IMR-90 (cell line): ENCODE measurements at regions not wholly inside any gene's neighbourhood (a gene's known extent, or its start where the extent isn't known, plus 50 kb on each side); places are given as distances from the start of the nearest gene placed in this dataset.

Source experiments
- ATAC-seq: fragments of 200-7000 bp; cut with Tn5 transposase; 2 replicates; pipeline ENCODE4 v1.9.1; 2020; ENCODE audit warnings: low read depth, mild to moderate bottlenecking, moderate library complexity
- BruUV-seq: library from RNA; stranded (reverse); fragments of 400-500 nt; replicated peaks from 2 replicates; lab custom pipeline; 2021; lab: Mats Ljungman, UMichigan
- CTCF ChIA-PET: fragments of 300-600 bp; formaldehyde crosslinking; extraction: SDS; loops from one replicate; lab custom pipeline; 2021; ENCODE audit warnings: antibody characterized with exemption; lab: Yijun Ruan, JAX
- POLR2A ChIA-PET: fragments of 300-600 bp; sonication (Branson Sonifier 250); formaldehyde crosslinking; loops from one replicate; lab custom pipeline; 2022; ENCODE audit warnings: antibody characterized with exemption; ENCODE audit not compliant: unreplicated experiment; lab: Charles Lee
- DNase-seq: peaks from one replicate; pipeline ENCODE4 v3.0.0; 2013
- H2AFZ ChIP-seq: replicated peaks from 2 replicates; pipeline ENCODE3; 2013; ENCODE audit warnings: low read length, mild to moderate bottlenecking; ENCODE audit not compliant: poor library complexity
- H2AK5ac ChIP-seq: 2 replicates; pipeline ENCODE4 v1.6.1; 2013; ENCODE audit warnings: low read depth, low read length, inconsistent platforms
- H2AK9ac ChIP-seq: replicated peaks from 2 replicates; pipeline ENCODE3; 2013; ENCODE audit warnings: mild to moderate bottlenecking, low read depth, low read length, moderate library complexity; ENCODE audit not compliant: poor library complexity
- H2BK120ac ChIP-seq: 2 replicates; pipeline ENCODE4 v1.6.1; 2013; ENCODE audit warnings: low read depth, low read length, inconsistent platforms
- H2BK15ac ChIP-seq: 3 replicates; pipeline ENCODE4 v1.6.1; 2013; ENCODE audit warnings: low read depth, low read length, inconsistent platforms
- H2BK20ac ChIP-seq: 2 replicates; pipeline ENCODE4 v1.6.1; 2013; ENCODE audit warnings: low read depth, mild to moderate bottlenecking, inconsistent platforms, low read length, moderate library complexity
- H2BK5ac ChIP-seq: 2 replicates; pipeline ENCODE4 v1.6.1; 2013; ENCODE audit warnings: mild to moderate bottlenecking, low read depth, low read length, inconsistent platforms; ENCODE audit not compliant: poor library complexity, severe bottlenecking
- H3K14ac ChIP-seq: replicated peaks from 2 replicates; pipeline ENCODE4 v1.6.1; 2013; ENCODE audit warnings: low read depth, low read length, inconsistent platforms
- H3K18ac ChIP-seq: 2 replicates; pipeline ENCODE4 v1.6.1; 2013; ENCODE audit warnings: low read depth, low read length, control low read depth
- H3K23ac ChIP-seq: 2 replicates; pipeline ENCODE4 v1.6.1; 2013; ENCODE audit warnings: low read depth, low read length, inconsistent platforms
- H3K27ac ChIP-seq: 2 replicates; pipeline ENCODE4 v1.5.1; 2013; ENCODE audit warnings: mild to moderate bottlenecking, control low read depth, low read length; ENCODE audit not compliant: insufficient read depth
- H3K27me3 ChIP-seq: 2 replicates; pipeline ENCODE4 v1.6.1; 2013; ENCODE audit warnings: low read length; ENCODE audit not compliant: control insufficient read depth, insufficient read depth
- H3K36me3 ChIP-seq: 2 replicates; pipeline ENCODE4 v1.6.1; 2013; ENCODE audit warnings: low read length, mixed read lengths; ENCODE audit not compliant: control insufficient read depth, insufficient read depth
- H3K4ac ChIP-seq: 2 replicates; pipeline ENCODE4 v1.6.1; 2013; ENCODE audit warnings: low read depth, low read length, inconsistent platforms
- H3K4me1 ChIP-seq: 2 replicates; pipeline ENCODE4 v1.6.1; 2013; ENCODE audit warnings: low read length, mixed read lengths; ENCODE audit not compliant: control insufficient read depth, insufficient read depth
- H3K4me2 ChIP-seq: 2 replicates; pipeline ENCODE4 v1.6.1; 2013; ENCODE audit warnings: low read depth, mild to moderate bottlenecking, control low read depth, low read length, moderate library complexity
- H3K4me3 ChIP-seq: 2 replicates; pipeline ENCODE4 v1.5.1; 2013; ENCODE audit warnings: low read depth, mild to moderate bottlenecking, control low read depth, low read length, moderate library complexity; ENCODE audit not compliant: insufficient read depth
- H3K56ac ChIP-seq: 2 replicates; pipeline ENCODE4 v1.6.1; 2013; ENCODE audit warnings: low read length, inconsistent platforms; ENCODE audit not compliant: insufficient read depth; ENCODE audit errors: extremely low read depth
- H3K79me1 ChIP-seq, 2 experiments: 2 replicates each; pipeline ENCODE4 v1.6.1; 2013; ENCODE audit warnings: low read length in 2 of 2, inconsistent platforms in 1 of 2, low read depth in 1 of 2
- H3K9ac ChIP-seq: 2 replicates; pipeline ENCODE4 v1.6.1; 2013; ENCODE audit warnings: low read depth, low read length, control low read depth
- H3K9me1 ChIP-seq: 2 replicates; pipeline ENCODE4 v1.6.1; 2013; ENCODE audit warnings: low read length, inconsistent platforms; ENCODE audit not compliant: insufficient read depth
- H3K9me3 ChIP-seq: 2 replicates; pipeline ENCODE4 v1.6.1; 2013; ENCODE audit warnings: low read length; ENCODE audit not compliant: control insufficient read depth, insufficient read depth
- H4K20me1 ChIP-seq: 2 replicates; pipeline ENCODE4 v1.6.1; 2013; ENCODE audit warnings: low read length, inconsistent platforms; ENCODE audit not compliant: insufficient read depth
- H4K5ac ChIP-seq: 2 replicates; pipeline ENCODE4 v1.6.1; 2013; ENCODE audit warnings: mild to moderate bottlenecking, low read depth, low read length, control low read depth
- H4K8ac ChIP-seq, 2 experiments: 2 replicates each; pipeline ENCODE4 v1.6.1; 2013; ENCODE audit warnings: low read depth in 2 of 2, low read length in 2 of 2, control low read depth in 1 of 2, inconsistent platforms in 1 of 2
- H4K91ac ChIP-seq: 2 replicates; pipeline ENCODE4 v1.6.1; 2013; ENCODE audit warnings: low read depth, low read length, inconsistent platforms; ENCODE audit not compliant: insufficient read depth
- BHLHE40 ChIP-seq: fragments of 150-350 bp; IDR thresholded peaks from 2 replicates; pipeline ENCODE4 v1.6.1; 2016; ENCODE audit warnings: mild to moderate bottlenecking, low read depth, low read length
- CHD1 ChIP-seq: IDR thresholded peaks from 2 replicates; pipeline ENCODE4 v1.6.1; 2012; ENCODE audit warnings: low read depth, low read length, improper control_type of control experiment
- ELK1 ChIP-seq: fragments of 150-350 bp; IDR thresholded peaks from 2 replicates; pipeline ENCODE4 v1.6.1; 2016; ENCODE audit warnings: low read depth, mild to moderate bottlenecking, low read length, moderate library complexity, borderline replicate concordance
- FOS ChIP-seq: fragments of 150-350 bp; IDR thresholded peaks from 2 replicates; pipeline ENCODE4 v1.6.1; 2016; ENCODE audit warnings: low read depth, low read length
- MAFK ChIP-seq: IDR thresholded peaks from 2 replicates; pipeline ENCODE4 v1.6.1; 2012; ENCODE audit warnings: low read depth, low read length, improper control_type of control experiment
- MAZ ChIP-seq: IDR thresholded peaks from 2 replicates; pipeline ENCODE4 v1.6.1; 2012; ENCODE audit warnings: low read depth, mild to moderate bottlenecking, low read length, improper control_type of control experiment, moderate library complexity, borderline replicate concordance
- MXI1 ChIP-seq: IDR thresholded peaks from 2 replicates; pipeline ENCODE4 v1.6.1; 2012; ENCODE audit warnings: low read depth, mild to moderate bottlenecking, low read length, moderate library complexity, borderline replicate concordance
- NFE2L2 ChIP-seq: fragments of 150-350 bp; IDR thresholded peaks from 2 replicates; pipeline ENCODE4 v1.6.1; 2016; ENCODE audit warnings: low read depth, mild to moderate bottlenecking, low read length
- POLR2A ChIP-seq: IDR thresholded peaks from 2 replicates; pipeline ENCODE4 v1.6.1; 2012; ENCODE audit warnings: mild to moderate bottlenecking, low read depth, low read length
- RAD21 ChIP-seq: IDR thresholded peaks from 2 replicates; pipeline ENCODE4 v1.6.1; 2012; ENCODE audit warnings: low read length, improper control_type of control experiment
- RCOR1 ChIP-seq: IDR thresholded peaks from 2 replicates; pipeline ENCODE4 v1.6.1; 2012; ENCODE audit warnings: mild to moderate bottlenecking, low read length, improper control_type of control experiment; ENCODE audit not compliant: insufficient replicate concordance
- RFX5 ChIP-seq: IDR thresholded peaks from 2 replicates; pipeline ENCODE4 v1.8.0; 2012; ENCODE audit warnings: low read depth, mild to moderate bottlenecking, low read length, moderate library complexity
- SMC3 ChIP-seq: fragments of 150-350 bp; IDR thresholded peaks from 2 replicates; pipeline ENCODE4 v1.6.1; 2016; ENCODE audit warnings: low read depth, mild to moderate bottlenecking, antibody characterized with exemption, low read length, moderate library complexity
- USF2 ChIP-seq: fragments of 150-350 bp; IDR thresholded peaks from 2 replicates; pipeline ENCODE4 v1.6.1; 2017; ENCODE audit warnings: mild to moderate bottlenecking, antibody characterized with exemption, low read length, low read depth
- WGBS, 2 experiments: methylation state at CpG; one replicate each; pipeline versions ENCODE4 v1.1.5 to v1.1.7; 2013; ENCODE audit warnings: missing lambda C conversion rate in 2 of 2; ENCODE audit not compliant: insufficient read length in 1 of 2; ENCODE audit errors: extremely low coverage in 2 of 2; 5-methylcytosine and 5-hydroxymethylcytosine counted together
- dilution Hi-C: fragments of 300-500 bp; cut with HindIII; formaldehyde crosslinking; loops from one replicate; pipeline ENCODE4 v1.14.3; 2018; ENCODE audit warnings: low sequenced_read_pairs; ENCODE audit not compliant: unreplicated experiment
- in situ Hi-C: fragments of 300-500 bp; cut with MboI; formaldehyde crosslinking; loops from 3 replicates; pipeline ENCODE4 v1.14.3; 2019; ENCODE audit warnings: low sequenced_read_pairs, inconsistent platforms, mixed read lengths
- intact Hi-C: fragments of 100-400 bp; cut with micrococcal nuclease; formaldehyde crosslinking; loops from 2 replicates; pipeline ENCODE4 v1.10.0; 2022
- TF ChIP-seq, protein P1 (sequence below): conservative IDR thresholded peaks from 2 replicates; pipeline ENCODE4 v1.5.1; 2012; ENCODE audit warnings: mild to moderate bottlenecking, low read depth, low read length, improper control_type of control experiment

DNA sequence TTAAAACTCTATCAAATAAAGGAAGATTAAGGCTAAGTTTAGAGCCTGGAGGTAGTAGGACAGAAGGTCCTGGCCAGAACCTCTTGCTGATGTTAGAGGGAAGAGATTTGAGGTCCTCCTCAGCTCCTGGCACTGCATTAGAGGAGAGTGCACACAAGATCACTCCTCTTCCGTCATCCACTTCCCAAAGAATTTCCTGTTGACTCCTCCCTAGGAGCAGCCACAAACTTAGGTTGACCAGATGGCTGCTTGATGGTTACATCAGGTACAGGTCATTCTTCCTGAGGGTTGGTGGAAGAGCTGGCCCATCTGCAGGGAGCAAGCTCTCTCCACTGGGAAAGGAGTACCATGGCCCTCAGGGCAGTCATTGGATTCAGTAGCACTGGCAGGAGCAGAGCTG lies 93.9 kb upstream of the IL33 start:
- intact Hi-C loops: no loop called here
- Histone ChIP-seq H3K56ac (no peak overlapping the region), H4K8ac (no peak overlapping the region), H3K9ac (no peak overlapping the region), H3K27me3 (0 out of 2 replicates have a peak, but pooled peaks cover 3% of the 10 kb centered on the region), H2BK120ac (no peak overlapping the region), H3K14ac (no peak overlapping the region), H3K36me3 (no peaks in the 10 kb centered on the region), H4K5ac (no peak overlapping the region), H3K4me1 (no peaks in the 10 kb centered on the region), H3K4me2 (no peak overlapping the region), H2BK15ac (no peak overlapping the region), H3K9me3 (no peaks in the 10 kb centered on the region), H2BK20ac (no peak overlapping the region), H2AK9ac (no peak overlapping the region), H3K9me1 (no peaks in the 10 kb centered on the region), H3K27ac (no peak overlapping the region), H3K23ac (no peak overlapping the region), H4K20me1 (no peaks in the 10 kb centered on the region), H2AK5ac (no peak overlapping the region), H4K91ac (no peak overlapping the region), H3K18ac (no peak overlapping the region), H2AFZ (no peak overlapping the region), H3K4me3 (no peak overlapping the region), H2BK5ac (no peak overlapping the region), H3K79me1 (no peaks in the 10 kb centered on the region), H3K4ac (no peak overlapping the region)
- no TSS peak for BruUV-seq
- dilution Hi-C loops: no loop called here
- WGBS, 2 experiments: no CpG with 5 or more reads among the region's 1 CpG
- in situ Hi-C loops: no loop called here
- POLR2A ChIA-PET: no interaction called here
- ATAC-seq: no peak
- TF ChIP-seq RFX5: no peak
- TF ChIP-seq RCOR1: no peak
- no peak for TF ChIP-seq CHD1
- TF ChIP-seq, protein P1, sequence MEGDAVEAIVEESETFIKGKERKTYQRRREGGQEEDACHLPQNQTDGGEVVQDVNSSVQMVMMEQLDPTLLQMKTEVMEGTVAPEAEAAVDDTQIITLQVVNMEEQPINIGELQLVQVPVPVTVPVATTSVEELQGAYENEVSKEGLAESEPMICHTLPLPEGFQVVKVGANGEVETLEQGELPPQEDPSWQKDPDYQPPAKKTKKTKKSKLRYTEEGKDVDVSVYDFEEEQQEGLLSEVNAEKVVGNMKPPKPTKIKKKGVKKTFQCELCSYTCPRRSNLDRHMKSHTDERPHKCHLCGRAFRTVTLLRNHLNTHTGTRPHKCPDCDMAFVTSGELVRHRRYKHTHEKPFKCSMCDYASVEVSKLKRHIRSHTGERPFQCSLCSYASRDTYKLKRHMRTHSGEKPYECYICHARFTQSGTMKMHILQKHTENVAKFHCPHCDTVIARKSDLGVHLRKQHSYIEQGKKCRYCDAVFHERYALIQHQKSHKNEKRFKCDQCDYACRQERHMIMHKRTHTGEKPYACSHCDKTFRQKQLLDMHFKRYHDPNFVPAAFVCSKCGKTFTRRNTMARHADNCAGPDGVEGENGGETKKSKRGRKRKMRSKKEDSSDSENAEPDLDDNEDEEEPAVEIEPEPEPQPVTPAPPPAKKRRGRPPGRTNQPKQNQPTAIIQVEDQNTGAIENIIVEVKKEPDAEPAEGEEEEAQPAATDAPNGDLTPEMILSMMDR: no peak
- no peak for TF ChIP-seq ELK1
- TF ChIP-seq POLR2A: no peak
- no peak for TF ChIP-seq RAD21
- TF ChIP-seq USF2: no peak
- TF ChIP-seq BHLHE40: no peak
- TF ChIP-seq SMC3: no peak
- no peak for TF ChIP-seq MXI1
- no peak for TF ChIP-seq MAFK
- TF ChIP-seq MAZ: no peak
- TF ChIP-seq FOS: no peak
- no peak for TF ChIP-seq NFE2L2
- DNase-seq: no peak
- CTCF ChIA-PET: no interaction called here
